DND-41 (cell line): ENCODE measurements at regions not wholly inside any gene's neighbourhood (a gene's known extent, or its start where the extent isn't known, plus 50 kb on each side); places are given as distances from the start of the nearest gene placed in this dataset.

ENCODE experiments used
- ATAC-seq: fragments of 200-7000 bp; cut with Tn5 transposase; 3 replicates; pipeline ENCODE4 v1.9.1; 2021; ENCODE audit warnings: low read depth; ENCODE audit not compliant: insufficient read depth
- DNase-seq: peaks from one replicate; pipeline ENCODE4 v3.0.0-alpha.2; 2020
- H2AFZ ChIP-seq: 2 replicates; pipeline ENCODE4 v1.6.0; 2012; ENCODE audit warnings: low read depth, low read length
- H3K27ac ChIP-seq: 2 replicates; pipeline ENCODE4 v1.5.1; 2012; ENCODE audit warnings: low read length, inconsistent platforms
- H3K27me3 ChIP-seq: fragments of 200-600 bp; sonication (generic); 2 replicates; pipeline ENCODE4 v1.6.0; 2012; ENCODE audit warnings: low read length, mild to moderate bottlenecking, inconsistent platforms; ENCODE audit not compliant: insufficient read depth, poor library complexity
- H3K36me3 ChIP-seq: 2 replicates; pipeline ENCODE4 v1.5.1; 2012; ENCODE audit warnings: low read length, inconsistent platforms; ENCODE audit not compliant: insufficient read depth
- H3K4me1 ChIP-seq: 2 replicates; pipeline ENCODE4 v1.5.1; 2012; ENCODE audit warnings: mild to moderate bottlenecking, low read length; ENCODE audit not compliant: insufficient read depth
- H3K4me2 ChIP-seq: 2 replicates; pipeline ENCODE4 v1.6.0; 2012; ENCODE audit warnings: mild to moderate bottlenecking, moderate library complexity, low read length, inconsistent platforms; ENCODE audit not compliant: insufficient read depth
- H3K4me3 ChIP-seq, 2 experiments: fragments of 200-600 bp in 1 of 2; shearing (Covaris generic) in 1 of 2; 2 replicates each; pipeline ENCODE4 v1.5.1; 2012 to 2016; ENCODE audit warnings: inconsistent platforms in 2 of 2, low read length in 2 of 2, mild to moderate bottlenecking in 2 of 2, low read depth in 1 of 2, moderate library complexity in 1 of 2
- H3K79me2 ChIP-seq: 2 replicates; pipeline ENCODE4 v1.6.0; 2012; ENCODE audit warnings: low read length, inconsistent platforms; ENCODE audit not compliant: insufficient read depth
- H3K9ac ChIP-seq: 2 replicates; pipeline ENCODE4 v1.6.0; 2012; ENCODE audit warnings: low read depth, mild to moderate bottlenecking, inconsistent platforms, low read length, moderate library complexity
- H3K9me3 ChIP-seq: 2 replicates; pipeline ENCODE4 v1.5.1; 2012; ENCODE audit warnings: low read length, moderate library complexity, mild to moderate bottlenecking, inconsistent platforms; ENCODE audit not compliant: insufficient read depth, severe bottlenecking
- H4K20me1 ChIP-seq: 2 replicates; pipeline ENCODE4 v1.6.0; 2012; ENCODE audit warnings: low read length; ENCODE audit not compliant: insufficient read depth
- EZH2 ChIP-seq: IDR thresholded peaks from 3 replicates; pipeline ENCODE4 v1.6.1; 2012; ENCODE audit warnings: borderline replicate concordance, low read depth, mild to moderate bottlenecking, moderate library complexity, low read length, inconsistent platforms; ENCODE audit not compliant: severe bottlenecking
- TF ChIP-seq, protein P1 (sequence below): IDR thresholded peaks from 2 replicates; pipeline ENCODE4 v1.5.1; 2012; ENCODE audit warnings: borderline replicate concordance, low read length, moderate library complexity, mild to moderate bottlenecking; ENCODE audit not compliant: poor library complexity, severe bottlenecking; ENCODE audit errors: extremely low read depth

GRCh38 chr3:61411009-61411662 is 150.2 kb upstream of the PTPRG start:
- TF ChIP-seq, protein P1, sequence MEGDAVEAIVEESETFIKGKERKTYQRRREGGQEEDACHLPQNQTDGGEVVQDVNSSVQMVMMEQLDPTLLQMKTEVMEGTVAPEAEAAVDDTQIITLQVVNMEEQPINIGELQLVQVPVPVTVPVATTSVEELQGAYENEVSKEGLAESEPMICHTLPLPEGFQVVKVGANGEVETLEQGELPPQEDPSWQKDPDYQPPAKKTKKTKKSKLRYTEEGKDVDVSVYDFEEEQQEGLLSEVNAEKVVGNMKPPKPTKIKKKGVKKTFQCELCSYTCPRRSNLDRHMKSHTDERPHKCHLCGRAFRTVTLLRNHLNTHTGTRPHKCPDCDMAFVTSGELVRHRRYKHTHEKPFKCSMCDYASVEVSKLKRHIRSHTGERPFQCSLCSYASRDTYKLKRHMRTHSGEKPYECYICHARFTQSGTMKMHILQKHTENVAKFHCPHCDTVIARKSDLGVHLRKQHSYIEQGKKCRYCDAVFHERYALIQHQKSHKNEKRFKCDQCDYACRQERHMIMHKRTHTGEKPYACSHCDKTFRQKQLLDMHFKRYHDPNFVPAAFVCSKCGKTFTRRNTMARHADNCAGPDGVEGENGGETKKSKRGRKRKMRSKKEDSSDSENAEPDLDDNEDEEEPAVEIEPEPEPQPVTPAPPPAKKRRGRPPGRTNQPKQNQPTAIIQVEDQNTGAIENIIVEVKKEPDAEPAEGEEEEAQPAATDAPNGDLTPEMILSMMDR: no peak
- TF ChIP-seq EZH2: no peak
- Histone ChIP-seq H3K79me2 (no peaks in the 10 kb centered on the region), H3K4me2 (no peak overlapping the region), H3K36me3 (no peaks in the 10 kb centered on the region), H3K9me3 (no peaks in the 10 kb centered on the region), H3K4me3 (no peak overlapping the region), H3K9ac (no peak overlapping the region), H3K27me3 (no peaks in the 10 kb centered on the region), H4K20me1 (no peaks in the 10 kb centered on the region), H2AFZ (no peak overlapping the region), H3K4me1 (no peaks in the 10 kb centered on the region), H3K27ac (no peak overlapping the region)
- DNase-seq (no peak), ATAC-seq (no peak)

- H3K4me3 ChIP-seq: no peak overlapping the region
- H3K9ac ChIP-seq: no peak overlapping the region
- no peak overlapping the region for H2AFZ ChIP-seq
- DNase-seq (no peak), ATAC-seq (peak; percentile 35; the same call in 1 of the 3 replicates)
- no peaks in the 10 kb centered on the region for H3K36me3 ChIP-seq
- no peaks in the 10 kb centered on the region for H3K9me3 ChIP-seq
- no peaks in the 10 kb centered on the region for H3K27me3 ChIP-seq
- no peaks in the 10 kb centered on the region for H3K79me2 ChIP-seq
- no peaks in the 10 kb centered on the region for H4K20me1 ChIP-seq
- TF ChIP-seq EZH2: no peak
- TF ChIP-seq, protein P1: no peak
- H3K4me2 ChIP-seq: no peak overlapping the region
- H3K27ac ChIP-seq: no peak overlapping the region
- no peaks in the 10 kb centered on the region for H3K4me1 ChIP-seq
These were observed 146.9 kb upstream of the PTPRG start for GRCh38 chr3:61414456-61414855.

DNA sequence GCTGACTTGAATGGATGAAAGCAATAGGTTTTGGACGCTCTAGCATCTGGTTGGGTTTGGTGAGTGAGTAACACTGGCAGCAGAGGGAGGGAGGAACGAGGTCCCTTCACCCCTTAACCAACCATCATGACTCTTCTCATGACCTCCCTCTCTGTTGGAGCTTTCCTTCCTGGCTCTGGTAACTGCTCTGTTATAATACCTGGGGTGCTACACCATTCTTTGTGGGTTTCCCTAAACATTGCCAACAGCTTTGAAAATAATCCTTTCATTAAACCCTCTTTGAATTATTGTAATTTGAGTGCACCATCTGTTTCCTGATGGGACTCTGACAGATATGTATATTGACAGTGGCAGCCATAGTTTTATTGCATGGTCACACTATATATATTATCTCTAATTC is 146.2 kb upstream of the PTPRG start:
- H3K4me3 ChIP-seq: no peak overlapping the region
- no peaks in the 10 kb centered on the region for H3K4me1 ChIP-seq
- DNase-seq: no peak
- no peaks in the 10 kb centered on the region for H3K79me2 ChIP-seq
- H3K9me3 ChIP-seq: no peaks in the 10 kb centered on the region
- H3K4me2 ChIP-seq: no peak overlapping the region
- no peak overlapping the region for H3K9ac ChIP-seq
- H4K20me1 ChIP-seq: no peaks in the 10 kb centered on the region
- no peak overlapping the region for H3K27ac ChIP-seq
- no peak overlapping the region for H2AFZ ChIP-seq
- H3K27me3 ChIP-seq: no peaks in the 10 kb centered on the region
- H3K36me3 ChIP-seq: no peaks in the 10 kb centered on the region
- no peak for TF ChIP-seq EZH2
- TF ChIP-seq, protein P1: no peak
- ATAC-seq: no peak
